ENCODE measurements at regions not wholly inside any gene's neighbourhood (a gene's known extent, or its start where the extent isn't known, plus 50 kb on each side); places are given as distances from the start of the nearest gene placed in this dataset.
"Not testable (repeated sequence)": the region's sequence is repeated elsewhere in the genome, so short reads cannot be mapped to it uniquely, and the experiment has no call there.

GRCh38 chrX:129255516-129255915, 267.8 kb downstream of the SMARCA1 start:
- H3K27me3 ChIP-seq (ENCODE audit: control insufficient read depth, insufficient read depth); H3K27ac ChIP-seq (ENCODE audit: low read length); ATAC-seq; H3K4me1 ChIP-seq (ENCODE audit: control insufficient read depth, insufficient read depth, low read length); intact Hi-C loops (cut with DNase I); H3K4me3 ChIP-seq (ENCODE audit: low read length); H3K9me3 ChIP-seq (ENCODE audit: control insufficient read depth, low read length); DNase-seq: not testable (repeated sequence)
- WGBS, result 92% methylated on average over 5 of the region's 5 CpGs

GRCh38 chrX:129249563-129249962, 273.7 kb downstream of the SMARCA1 start:
- H3K9me3 ChIP-seq (ENCODE audit: control insufficient read depth, low read length), result no peaks in the 10 kb centered on the region
- ATAC-seq (no peak), DNase-seq (no peak)
- no peak overlapping the region for H3K27ac ChIP-seq (ENCODE audit: low read length)
- H3K27me3 ChIP-seq (ENCODE audit: control insufficient read depth, insufficient read depth), result no peaks in the 10 kb centered on the region
- 74% methylated on average over 3 of the region's 3 CpGs for WGBS
- H3K4me1 ChIP-seq (ENCODE audit: control insufficient read depth, insufficient read depth, low read length), result no peaks in the 10 kb centered on the region
- intact Hi-C loops (cut with DNase I), result no loop called here
- no peak overlapping the region for H3K4me3 ChIP-seq (ENCODE audit: low read length)

- DNase-seq, result no peak
- intact Hi-C loops (cut with DNase I), result no loop called here
- Histone ChIP-seq H3K4me3 (ENCODE audit: low read length) (no peak overlapping the region), H3K27ac (ENCODE audit: low read length) (no peak overlapping the region), H3K27me3 (ENCODE audit: control insufficient read depth, insufficient read depth) (no peaks in the 10 kb centered on the region), H3K4me1 (ENCODE audit: control insufficient read depth, insufficient read depth, low read length) (no peaks in the 10 kb centered on the region), H3K9me3 (ENCODE audit: control insufficient read depth, low read length) (no peaks in the 10 kb centered on the region)
- no peak for ATAC-seq
- 21% methylated on average over 3 of the region's 3 CpGs for WGBS
Measured at GRCh38 chrX:129247642-129248041, 275.6 kb downstream of the SMARCA1 start.

- DNase-seq (no peak), ATAC-seq (no peak)
- Histone ChIP-seq H3K9me3 (ENCODE audit: control insufficient read depth, low read length) (no peaks in the 10 kb centered on the region), H3K27ac (ENCODE audit: low read length) (no peak overlapping the region), H3K27me3 (ENCODE audit: control insufficient read depth, insufficient read depth) (no peaks in the 10 kb centered on the region), H3K4me3 (ENCODE audit: low read length) (no peak overlapping the region), H3K4me1 (ENCODE audit: control insufficient read depth, insufficient read depth, low read length) (no peaks in the 10 kb centered on the region)
- intact Hi-C loops (cut with DNase I), result no loop called here
- 60% methylated on average over 2 of the region's 2 CpGs for WGBS
Measured at GRCh38 chrX:129239371-129239770, 283.9 kb downstream of the SMARCA1 start.

GRCh38 chrX:129238011-129238410, 285.3 kb downstream of the SMARCA1 start:
- no peak for ATAC-seq
- 92% methylated on average over 3 of the region's 3 CpGs for WGBS
- DNase-seq, result no peak
- no peaks in the 10 kb centered on the region for H3K4me1 ChIP-seq (ENCODE audit: control insufficient read depth, insufficient read depth, low read length)
- no peaks in the 10 kb centered on the region for H3K27me3 ChIP-seq (ENCODE audit: control insufficient read depth, insufficient read depth)
- no peak overlapping the region for H3K4me3 ChIP-seq (ENCODE audit: low read length)
- no peaks in the 10 kb centered on the region for H3K9me3 ChIP-seq (ENCODE audit: control insufficient read depth, low read length)
- intact Hi-C loops (cut with DNase I), result no loop called here
- H3K27ac ChIP-seq (ENCODE audit: low read length), result no peak overlapping the region

GRCh38 chrX:129235903-129236302, 287.4 kb downstream of the SMARCA1 start:
- 76% methylated on average over 1 of the region's 1 CpG for WGBS
- no peak for ATAC-seq
- H3K9me3 ChIP-seq (ENCODE audit: control insufficient read depth, low read length), result no peaks in the 10 kb centered on the region
- H3K4me3 ChIP-seq (ENCODE audit: low read length), result no peak overlapping the region
- intact Hi-C loops (cut with DNase I), result no loop called here
- H3K4me1 ChIP-seq (ENCODE audit: control insufficient read depth, insufficient read depth, low read length), result no peaks in the 10 kb centered on the region
- DNase-seq, result no peak
- H3K27ac ChIP-seq (ENCODE audit: low read length), result no peak overlapping the region
- H3K27me3 ChIP-seq (ENCODE audit: control insufficient read depth, insufficient read depth), result no peaks in the 10 kb centered on the region

- Histone ChIP-seq H3K4me1 (ENCODE audit: control insufficient read depth, insufficient read depth, low read length) (no peaks in the 10 kb centered on the region), H3K27me3 (ENCODE audit: control insufficient read depth, insufficient read depth) (no peaks in the 10 kb centered on the region), H3K4me3 (ENCODE audit: low read length) (no peak overlapping the region), H3K9me3 (ENCODE audit: control insufficient read depth, low read length) (no peaks in the 10 kb centered on the region), H3K27ac (ENCODE audit: low read length) (no peak overlapping the region)
- no peak for ATAC-seq
- WGBS, result 63% methylated on average over 1 of the region's 1 CpG
- DNase-seq, result no peak
- intact Hi-C loops (cut with DNase I), result no loop called here
Measured at GRCh38 chrX:129233786-129234185, 289.5 kb downstream of the SMARCA1 start.

GRCh38 chrX:129230850-129231512, 292.3 kb downstream of the SMARCA1 start:
- Histone ChIP-seq H3K27ac (ENCODE audit: low read length) (no peak overlapping the region), H3K4me3 (ENCODE audit: low read length) (no peak overlapping the region), H3K27me3 (ENCODE audit: control insufficient read depth, insufficient read depth) (no peaks in the 10 kb centered on the region), H3K9me3 (ENCODE audit: control insufficient read depth, low read length) (no peaks in the 10 kb centered on the region), H3K4me1 (ENCODE audit: control insufficient read depth, insufficient read depth, low read length) (no peaks in the 10 kb centered on the region)
- ATAC-seq, result no peak
- intact Hi-C loops (cut with DNase I), result no loop called here
- 29% methylated on average over 5 of the region's 5 CpGs for WGBS
- DNase-seq, result peak in 1 of 3 donors; percentile 28

- ATAC-seq (no peak), DNase-seq (no peak)
- H3K27me3 ChIP-seq (ENCODE audit: control insufficient read depth, insufficient read depth), result no peaks in the 10 kb centered on the region
- 82% methylated on average over 1 of the region's 1 CpG for WGBS
- H3K9me3 ChIP-seq (ENCODE audit: control insufficient read depth, low read length), result no peaks in the 10 kb centered on the region
- no peaks in the 10 kb centered on the region for H3K4me1 ChIP-seq (ENCODE audit: control insufficient read depth, insufficient read depth, low read length)
- no peak overlapping the region for H3K27ac ChIP-seq (ENCODE audit: low read length)
- H3K4me3 ChIP-seq (ENCODE audit: low read length), result no peak overlapping the region
- intact Hi-C loops (cut with DNase I), result no loop called here
Measured at GRCh38 chrX:129230168-129230567, 293.1 kb downstream of the SMARCA1 start.

GRCh38 chrX:129227366-129227765, 295.9 kb downstream of the SMARCA1 start:
- ATAC-seq (no peak), DNase-seq (no peak)
- Histone ChIP-seq H3K4me3 (ENCODE audit: low read length) (no peak overlapping the region), H3K9me3 (ENCODE audit: control insufficient read depth, low read length) (no peaks in the 10 kb centered on the region), H3K27ac (ENCODE audit: low read length) (no peak overlapping the region), H3K27me3 (ENCODE audit: control insufficient read depth, insufficient read depth) (no peaks in the 10 kb centered on the region), H3K4me1 (ENCODE audit: control insufficient read depth, insufficient read depth, low read length) (no peaks in the 10 kb centered on the region)
- intact Hi-C loops (cut with DNase I), result no loop called here
- WGBS, result 34% methylated on average over 2 of the region's 2 CpGs

GRCh38 chrX:129193357-129193756, 329.9 kb downstream of the SMARCA1 start:
- 39% methylated on average over 4 of the region's 4 CpGs for WGBS
- intact Hi-C loops (cut with DNase I), result no loop called here
- DNase-seq (peak; percentile 29 to 55 (median 53)), ATAC-seq (peak in 1 of 2 donors; percentile 55)
- H3K27ac ChIP-seq (ENCODE audit: low read length), result no peak overlapping the region
- H3K4me3 ChIP-seq (ENCODE audit: low read length), result no peak overlapping the region
- no peaks in the 10 kb centered on the region for H3K4me1 ChIP-seq (ENCODE audit: control insufficient read depth, insufficient read depth, low read length)
- no peaks in the 10 kb centered on the region for H3K27me3 ChIP-seq (ENCODE audit: control insufficient read depth, insufficient read depth)
- no peaks in the 10 kb centered on the region for H3K9me3 ChIP-seq (ENCODE audit: control insufficient read depth, low read length)

- H3K4me3 ChIP-seq (ENCODE audit: low read length), result no peak overlapping the region
- no peaks in the 10 kb centered on the region for H3K27me3 ChIP-seq (ENCODE audit: control insufficient read depth, insufficient read depth)
- no peaks in the 10 kb centered on the region for H3K4me1 ChIP-seq (ENCODE audit: control insufficient read depth, insufficient read depth, low read length)
- no peak for ATAC-seq
- no peaks in the 10 kb centered on the region for H3K9me3 ChIP-seq (ENCODE audit: control insufficient read depth, low read length)
- no peak overlapping the region for H3K27ac ChIP-seq (ENCODE audit: low read length)
- 57% methylated on average over 6 of the region's 6 CpGs for WGBS
- no peak for DNase-seq
- intact Hi-C loops (cut with DNase I), result no loop called here
Measured at GRCh38 chrX:129188231-129188630, 335.1 kb downstream of the SMARCA1 start.
